Right atrium auricular region (tissue), 2 donors: ENCODE measurements at regions not wholly inside any gene's neighbourhood (a gene's known extent, or its start where the extent isn't known, plus 50 kb on each side); places are given as distances from the start of the nearest gene placed in this dataset.
"Not testable (repeated sequence)": the region's sequence is repeated elsewhere in the genome, so short reads cannot be mapped to it uniquely, and the experiment has no call there.

Experiments used
- DNase-seq: peaks from one replicate; pipeline ENCODE4 v3.0.0-alpha.2; 2019; ENCODE audit warnings: low spot score
- H3K27ac ChIP-seq, 2 donors: fragments of 200-600 bp; sonication (generic); 1 replicate in 1 of 2; 2 replicates in 1 of 2; pipeline ENCODE4 v1.5.1; 2016 to 2019
- H3K27me3 ChIP-seq, 2 donors: fragments of 200-600 bp; sonication (generic); one replicate each; pipeline versions ENCODE4 v1.5.1 to v1.6.0; 2017 to 2019
- H3K36me3 ChIP-seq: fragments of 200-600 bp; sonication (generic); one replicate; pipeline ENCODE4 v1.5.1; 2016
- H3K4me1 ChIP-seq, 2 donors: fragments of 200-600 bp; sonication (generic); one replicate each; pipeline versions ENCODE4 v1.5.1 to v1.6.0; 2017 to 2019
- H3K4me3 ChIP-seq, 2 donors: fragments of 200-600 bp; sonication (generic); 1 replicate in 1 of 2; 2 replicates in 1 of 2; pipeline ENCODE4 v1.5.1; 2017 to 2019; ENCODE audit warnings: mild to moderate bottlenecking in 1 of 2, moderate library complexity in 1 of 2
- H3K9me3 ChIP-seq, 2 donors: fragments of 200-600 bp; sonication (generic); one replicate each; pipeline ENCODE4 v1.5.1; 2019
- CTCF ChIP-seq, 2 donors: fragments of 200-600 bp; sonication (generic); IDR thresholded peaks; one replicate each; pipeline ENCODE4 v1.5.1; 2019; ENCODE audit warnings: antibody characterized with exemption in 2 of 2

GRCh38 chr4:66475596-66475995 is 805.3 kb upstream of the EPHA5 start:
- Histone ChIP-seq H3K27ac (no peak overlapping the region), H3K36me3 (no peaks in the 10 kb centered on the region), H3K4me3 (no peak overlapping the region), H3K27me3 (no peaks in the 10 kb centered on the region), H3K4me1 (no peaks in the 10 kb centered on the region), H3K9me3 (peaks cover 0 to 11% of the 10 kb centered on the region in 2 donors)
- no peak for TF ChIP-seq CTCF (IDR thresholded peaks at IDR 0.05)
- DNase-seq: no peak

- DNase-seq: no peak
- H3K27ac ChIP-seq: no peak overlapping the region
- H3K27me3 ChIP-seq: no peaks in the 10 kb centered on the region
- H3K36me3 ChIP-seq: no peaks in the 10 kb centered on the region
- no peaks in the 10 kb centered on the region for H3K9me3 ChIP-seq
- no peak overlapping the region for H3K4me3 ChIP-seq
- no peak for TF ChIP-seq CTCF (IDR thresholded peaks at IDR 0.05)
- H3K4me1 ChIP-seq: no peaks in the 10 kb centered on the region
These were observed 794.8 kb upstream of the EPHA5 start for GRCh38 chr4:66465111-66465510.

- H3K9me3 ChIP-seq, DNase-seq, H3K27me3 ChIP-seq, H3K4me1 ChIP-seq, H3K36me3 ChIP-seq, H3K4me3 ChIP-seq, H3K27ac ChIP-seq: not testable (repeated sequence)
These were observed 792.6 kb upstream of the EPHA5 start for GRCh38 chr4:66462890-66463289.

- Histone ChIP-seq H3K36me3 (no peaks in the 10 kb centered on the region), H3K27ac (no peak overlapping the region), H3K4me1 (no peaks in the 10 kb centered on the region), H3K9me3 (no peaks in the 10 kb centered on the region), H3K27me3 (no peaks in the 10 kb centered on the region), H3K4me3 (no peak overlapping the region)
- no peak for DNase-seq
- no peak for TF ChIP-seq CTCF (IDR thresholded peaks at IDR 0.05)
These were observed 781.5 kb upstream of the EPHA5 start for GRCh38 chr4:66451741-66452140.

GRCh38 chr4:66443008-66443407 is 772.7 kb upstream of the EPHA5 start:
- H3K4me1 ChIP-seq: no peaks in the 10 kb centered on the region
- H3K36me3 ChIP-seq: no peaks in the 10 kb centered on the region
- no peak for TF ChIP-seq CTCF (IDR thresholded peaks at IDR 0.05)
- H3K9me3 ChIP-seq: no peaks in the 10 kb centered on the region
- H3K27me3 ChIP-seq: no peaks in the 10 kb centered on the region
- DNase-seq: no peak
- no peak overlapping the region for H3K27ac ChIP-seq
- no peak overlapping the region for H3K4me3 ChIP-seq

- Histone ChIP-seq H3K27ac (no peak overlapping the region), H3K27me3 (no peaks in the 10 kb centered on the region), H3K4me3 (no peak overlapping the region), H3K9me3 (no peaks in the 10 kb centered on the region), H3K4me1 (no peaks in the 10 kb centered on the region), H3K36me3 (no peaks in the 10 kb centered on the region)
- DNase-seq: no peak
- TF ChIP-seq CTCF (IDR thresholded peaks at IDR 0.05): no peak
These were observed 769.2 kb upstream of the EPHA5 start for GRCh38 chr4:66439508-66439907.
